ENCODE measurements at regions not wholly inside any gene's neighbourhood (a gene's known extent, or its start where the extent isn't known, plus 50 kb on each side); places are given as distances from the start of the nearest gene placed in this dataset.
"Not testable (repeated sequence)": the region's sequence is repeated elsewhere in the genome, so short reads cannot be mapped to it uniquely, and the experiment has no call there.

GRCh38 chr7:102047-102711 is 90.2 kb upstream of the FAM20C start:
- Mint-ChIP-seq H3K36me3 (ENCODE audit: low read depth) (peaks cover 12% of the 10 kb centered on the region), H3K4me1 (ENCODE audit: low read depth) (peaks cover 52% of the 10 kb centered on the region), H3K9me3 (peaks cover 26% of the 10 kb centered on the region), H3K27me3 (peaks cover 3% of the 10 kb centered on the region), H3K27ac (peak overlapping the region; percentile 87), H3K4me3 (no peak overlapping the region)
- intact Hi-C loops (cut with micrococcal nuclease) = no loop called here

DNA sequence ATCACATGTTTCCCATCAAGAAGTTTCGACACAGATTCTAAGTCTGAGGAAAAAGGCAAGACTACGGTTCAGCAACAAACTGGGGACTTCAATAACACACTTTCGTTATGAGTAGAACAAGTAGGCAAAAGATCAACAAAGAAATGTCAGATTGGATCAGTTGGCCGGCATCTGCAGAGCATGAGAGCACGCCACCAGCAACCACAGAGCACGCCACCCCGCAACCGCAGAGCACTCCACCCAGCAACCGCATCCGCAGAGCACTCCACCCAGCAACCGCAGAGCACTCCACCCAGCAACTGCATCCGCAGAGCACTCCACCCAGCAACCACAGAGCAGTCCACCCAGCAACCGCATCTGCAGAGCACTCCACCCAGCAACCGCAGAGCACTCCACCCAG is 89.7 kb upstream of the FAM20C start:
- Mint-ChIP-seq H3K27me3 (peaks cover 3% of the 10 kb centered on the region), H3K9me3 (peaks cover 26% of the 10 kb centered on the region), H3K4me1 (ENCODE audit: low read depth) (peaks cover 52% of the 10 kb centered on the region), H3K27ac (peak overlapping the region; percentile 87), H3K36me3 (ENCODE audit: low read depth) (peaks cover 12% of the 10 kb centered on the region), H3K4me3 (no peak overlapping the region)
- intact Hi-C loops (cut with micrococcal nuclease) = no loop called here

- peaks cover 62% of the 10 kb centered on the region for H3K4me1 Mint-ChIP-seq (ENCODE audit: low read depth)
- peaks cover 17% of the 10 kb centered on the region for H3K9me3 Mint-ChIP-seq
- H3K27ac Mint-ChIP-seq = peak overlapping the region; percentile 60
- H3K4me3 Mint-ChIP-seq; intact Hi-C loops (cut with micrococcal nuclease); H3K27me3 Mint-ChIP-seq: not testable (repeated sequence)
- peaks cover 12% of the 10 kb centered on the region for H3K36me3 Mint-ChIP-seq (ENCODE audit: low read depth)
Measured at GRCh38 chr7:103981-104380, 88.4 kb upstream of the FAM20C start.

DNA sequence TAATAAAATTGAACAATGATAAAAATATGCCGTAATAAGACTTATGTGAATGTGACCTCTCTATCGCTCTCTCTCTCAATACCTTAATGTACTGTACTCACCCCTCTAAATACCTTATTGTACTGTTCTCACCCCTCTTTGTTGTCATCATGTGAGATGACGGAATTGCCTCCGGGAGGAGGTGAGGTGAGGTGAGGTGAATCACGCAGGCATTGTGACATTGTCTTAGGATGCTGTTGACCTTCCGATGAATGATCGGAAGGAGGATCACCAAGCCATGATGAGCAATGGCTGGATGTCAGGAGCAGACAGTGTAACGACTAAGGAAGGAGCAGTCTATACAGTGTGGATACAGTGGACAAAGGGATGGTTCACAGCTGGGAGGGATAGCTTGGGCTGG is 87.4 kb upstream of the FAM20C start:
- Mint-ChIP-seq H3K27ac (no peak overlapping the region), H3K27me3 (peaks cover 3% of the 10 kb centered on the region)
- intact Hi-C loops (cut with micrococcal nuclease) = no loop called here

GRCh38 chr7:106356-106755 is 86.0 kb upstream of the FAM20C start:
- Mint-ChIP-seq H3K27me3 (peaks cover 4% of the 10 kb centered on the region), H3K4me3 (no peak overlapping the region), H3K9me3 (peaks cover 17% of the 10 kb centered on the region), H3K36me3 (ENCODE audit: low read depth) (peaks cover 12% of the 10 kb centered on the region), H3K27ac (peak overlapping the region; percentile 43), H3K4me1 (ENCODE audit: low read depth) (peaks cover 52% of the 10 kb centered on the region)
- intact Hi-C loops (cut with micrococcal nuclease) = no loop called here

More for the DNA sequence above, 87.4 kb upstream of the FAM20C start:
- Mint-ChIP-seq H3K4me1 (ENCODE audit: low read depth) (peaks cover 56% of the 10 kb centered on the region), H3K36me3 (ENCODE audit: low read depth) (peaks cover 12% of the 10 kb centered on the region), H3K4me3 (no peak overlapping the region), H3K9me3 (peaks cover 17% of the 10 kb centered on the region)

DNA sequence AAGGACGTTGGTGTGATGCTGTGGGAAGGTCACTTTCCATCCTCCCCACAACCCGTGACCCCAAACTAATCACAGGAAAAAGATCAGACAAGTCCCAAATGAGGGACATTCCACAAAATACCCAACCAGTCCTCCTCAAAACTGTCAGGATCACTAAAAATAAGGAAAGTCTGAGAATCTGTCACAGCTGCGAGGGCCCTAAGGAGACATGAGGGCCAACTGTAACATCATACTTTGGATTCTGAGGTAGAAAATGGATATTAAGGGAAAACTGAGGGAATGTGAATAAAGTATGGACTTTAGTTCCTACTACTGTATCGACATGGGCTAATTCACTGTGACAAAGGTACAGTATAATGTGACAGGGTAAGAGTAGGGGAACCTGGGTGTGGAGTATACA is 85.1 kb upstream of the FAM20C start:
- Mint-ChIP-seq H3K27me3 (peaks cover 4% of the 10 kb centered on the region), H3K4me3 (no peak overlapping the region), H3K9me3 (peaks cover 9% of the 10 kb centered on the region), H3K27ac (no peak overlapping the region), H3K36me3 (ENCODE audit: low read depth) (peaks cover 6% of the 10 kb centered on the region), H3K4me1 (ENCODE audit: low read depth) (peaks cover 43% of the 10 kb centered on the region)
- intact Hi-C loops (cut with micrococcal nuclease) = no loop called here

GRCh38 chr7:107907-108306 is 84.5 kb upstream of the FAM20C start:
- Mint-ChIP-seq H3K27ac (no peak overlapping the region), H3K4me3 (no peak overlapping the region), H3K27me3 (peaks cover 4% of the 10 kb centered on the region), H3K36me3 (ENCODE audit: low read depth) (peaks cover under 1% of the 10 kb centered on the region), H3K4me1 (ENCODE audit: low read depth) (peaks cover 41% of the 10 kb centered on the region), H3K9me3 (peaks cover 2% of the 10 kb centered on the region)
- intact Hi-C loops (cut with micrococcal nuclease) = no loop called here

DNA sequence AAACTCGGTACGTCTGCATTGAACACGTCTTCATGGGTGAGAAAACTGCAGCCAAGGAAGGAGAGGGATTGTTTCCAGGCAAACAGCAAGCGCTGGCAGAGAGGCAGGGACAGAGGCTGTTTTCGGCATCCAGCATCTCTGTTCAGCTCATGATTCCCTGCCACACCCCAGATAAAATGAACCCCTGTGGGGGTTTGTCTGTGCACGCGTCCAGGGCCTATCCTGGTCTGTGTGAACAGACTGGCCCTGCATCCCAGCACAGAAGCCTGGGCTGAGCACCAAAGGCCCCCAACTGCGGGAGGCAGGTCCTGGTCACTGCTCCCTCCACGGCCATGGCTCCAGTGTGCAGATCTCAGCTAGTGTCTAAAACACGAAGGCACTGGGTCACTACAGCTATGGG is 83.3 kb upstream of the FAM20C start:
- Mint-ChIP-seq H3K4me1 (ENCODE audit: low read depth) (peaks cover 50% of the 10 kb centered on the region), H3K9me3 (peaks cover 2% of the 10 kb centered on the region), H3K36me3 (ENCODE audit: low read depth) (no peaks in the 10 kb centered on the region), H3K27me3 (peaks cover 4% of the 10 kb centered on the region), H3K27ac (no peak overlapping the region), H3K4me3 (no peak overlapping the region)
- intact Hi-C loops (cut with micrococcal nuclease) = no loop called here

DNA sequence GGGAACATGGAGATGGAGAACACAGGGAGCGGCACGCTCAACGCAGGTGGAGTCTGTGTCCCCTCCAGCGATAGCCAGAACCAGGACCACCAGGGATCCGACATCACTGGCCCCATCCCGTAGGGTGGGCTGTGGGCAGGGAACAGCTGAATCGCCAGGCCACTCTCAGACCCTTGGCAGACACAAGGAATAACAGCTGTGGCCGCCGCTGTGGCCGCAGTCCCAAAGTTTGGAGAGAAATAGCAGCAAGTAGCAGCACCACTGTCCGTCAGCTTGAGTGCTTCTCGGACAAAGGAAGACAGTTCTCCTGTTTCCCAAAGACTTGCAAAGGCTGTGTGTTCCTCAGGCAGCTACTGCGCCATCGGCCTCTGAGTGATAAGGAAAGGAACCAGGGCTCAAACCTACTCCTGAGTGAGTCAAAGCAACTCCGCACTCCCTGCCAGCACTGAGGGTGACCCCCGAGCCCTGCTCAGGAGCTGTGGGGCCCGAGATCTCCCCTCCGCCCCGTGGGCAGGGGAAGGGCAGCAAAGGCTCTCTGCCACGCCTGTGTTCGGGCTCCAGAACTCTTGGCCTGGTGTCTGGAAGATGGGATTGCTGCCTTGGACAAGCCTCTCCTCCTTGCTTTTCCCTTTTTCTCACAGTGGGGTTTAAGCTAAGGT is 82.3 kb upstream of the FAM20C start:
- peaks cover 4% of the 10 kb centered on the region for H3K27me3 Mint-ChIP-seq
- H3K4me1 Mint-ChIP-seq (ENCODE audit: low read depth) = peaks cover 50% of the 10 kb centered on the region
- intact Hi-C loops (cut with micrococcal nuclease) = no loop called here
- peaks cover 6% of the 10 kb centered on the region for H3K9me3 Mint-ChIP-seq
- no peak overlapping the region for H3K4me3 Mint-ChIP-seq
- no peak overlapping the region for H3K27ac Mint-ChIP-seq
- no peaks in the 10 kb centered on the region for H3K36me3 Mint-ChIP-seq (ENCODE audit: low read depth)

DNA sequence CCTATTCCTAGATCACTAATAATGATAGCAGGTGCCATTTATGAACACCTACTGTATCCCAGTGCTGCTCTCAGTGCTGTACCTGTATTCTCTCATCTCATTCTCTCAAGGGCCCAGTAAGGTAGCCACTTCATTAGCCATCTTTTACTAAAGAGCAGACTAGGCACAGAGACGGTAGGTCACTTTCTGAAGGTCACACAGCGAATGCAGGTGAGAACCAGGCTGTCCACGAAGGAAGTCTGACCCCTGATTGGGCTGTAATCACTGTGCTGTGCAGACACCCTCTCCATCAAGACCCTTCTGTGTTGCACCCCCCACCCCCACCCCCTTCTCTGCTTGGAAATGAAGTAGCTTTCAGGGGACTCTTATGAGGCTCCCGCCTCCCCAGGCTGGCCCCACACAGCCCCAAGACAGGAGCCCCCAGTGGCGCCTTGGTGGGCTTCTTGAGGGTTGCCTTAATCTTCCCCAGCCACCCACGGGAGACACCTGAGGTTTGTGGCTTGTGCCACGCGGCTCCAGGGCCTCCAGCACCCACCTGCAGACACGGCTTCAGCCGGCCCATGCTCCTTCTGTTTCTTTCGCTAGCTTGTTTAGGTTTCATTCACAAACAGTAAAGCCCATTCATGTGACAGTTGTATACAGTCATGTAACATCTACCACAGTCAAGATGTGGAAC is 81.7 kb upstream of the FAM20C start:
- peak overlapping the region; percentile 14 for H3K27ac Mint-ChIP-seq
- H3K4me1 Mint-ChIP-seq (ENCODE audit: low read depth) = peaks cover 55% of the 10 kb centered on the region
- H3K36me3 Mint-ChIP-seq (ENCODE audit: low read depth) = no peaks in the 10 kb centered on the region
- H3K27me3 Mint-ChIP-seq = peaks cover 4% of the 10 kb centered on the region
- no peak overlapping the region for H3K4me3 Mint-ChIP-seq
- H3K9me3 Mint-ChIP-seq = peaks cover 6% of the 10 kb centered on the region
- intact Hi-C loops (cut with micrococcal nuclease) = no loop called here

GRCh38 chr7:111591-111990 is 80.8 kb upstream of the FAM20C start:
- Mint-ChIP-seq H3K27me3 (peaks cover 4% of the 10 kb centered on the region), H3K27ac (no peak overlapping the region), H3K4me1 (ENCODE audit: low read depth) (peaks cover 61% of the 10 kb centered on the region), H3K9me3 (peaks cover 6% of the 10 kb centered on the region), H3K4me3 (no peak overlapping the region), H3K36me3 (ENCODE audit: low read depth) (no peaks in the 10 kb centered on the region)
- intact Hi-C loops (cut with micrococcal nuclease) = no loop called here

DNA sequence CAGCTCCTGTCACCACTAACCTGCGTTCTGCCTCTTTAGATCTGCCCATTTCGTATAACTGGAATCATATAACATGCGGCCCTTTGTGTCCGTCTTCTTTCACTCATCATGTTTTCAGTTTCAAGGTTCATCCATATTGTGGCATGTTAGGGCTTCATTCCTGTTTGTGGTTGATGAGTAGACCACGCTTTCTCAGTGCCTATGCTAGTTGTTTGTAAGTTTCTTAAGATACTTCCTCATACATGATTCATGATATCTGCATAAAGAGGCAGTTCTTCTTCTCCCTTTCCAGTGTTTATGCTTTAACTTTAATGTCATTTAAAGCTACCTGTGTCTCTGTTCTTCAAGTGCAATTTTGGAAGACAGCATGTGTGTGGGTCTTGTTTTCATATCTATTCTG is 79.5 kb upstream of the FAM20C start:
- Mint-ChIP-seq H3K4me1 (ENCODE audit: low read depth) (peaks cover 68% of the 10 kb centered on the region), H3K27me3 (peaks cover 3% of the 10 kb centered on the region), H3K4me3 (peak overlapping the region; percentile 48), H3K9me3 (peaks cover 6% of the 10 kb centered on the region), H3K27ac (peak overlapping the region; percentile 87), H3K36me3 (ENCODE audit: low read depth) (no peaks in the 10 kb centered on the region)
- intact Hi-C loops (cut with micrococcal nuclease) = no loop called here

DNA sequence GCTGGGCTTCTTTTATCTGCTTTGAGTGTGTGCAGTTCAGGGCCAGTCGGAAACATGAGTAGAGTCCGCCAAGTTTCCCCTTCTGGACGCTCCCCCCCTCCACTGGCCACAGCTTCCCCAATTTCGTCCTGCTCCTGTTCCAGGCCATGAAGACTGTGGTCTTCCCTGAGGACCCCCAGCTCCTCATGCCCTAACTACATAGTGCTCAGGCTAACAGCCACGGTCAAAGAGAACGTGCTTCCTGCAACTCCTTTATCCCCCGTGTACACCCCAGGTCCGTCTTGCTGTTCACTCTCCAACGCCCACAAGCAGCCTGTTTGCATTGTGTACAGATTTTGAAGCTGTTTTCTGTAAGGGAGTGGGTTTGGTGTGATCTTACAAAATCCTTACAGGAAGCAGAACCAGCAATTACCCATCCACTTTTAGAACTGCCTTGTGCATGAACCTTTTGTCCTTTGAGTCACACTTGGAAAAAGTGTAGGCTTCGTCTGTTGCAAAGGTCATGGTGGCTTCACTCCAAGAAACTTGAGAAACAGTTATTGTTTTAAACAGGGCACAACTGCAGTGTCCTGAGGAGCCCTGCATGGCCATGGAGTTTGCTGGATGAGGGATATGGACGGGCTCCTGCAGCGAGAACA is 77.0 kb upstream of the FAM20C start:
- Mint-ChIP-seq H3K27me3 (peaks cover 3% of the 10 kb centered on the region), H3K27ac (peak overlapping the region; percentile 87), H3K4me1 (ENCODE audit: low read depth) (peaks cover 82% of the 10 kb centered on the region), H3K4me3 (peak overlapping the region; percentile 53), H3K9me3 (peaks cover 6% of the 10 kb centered on the region), H3K36me3 (ENCODE audit: low read depth) (no peaks in the 10 kb centered on the region)
- intact Hi-C loops (cut with micrococcal nuclease) = loop anchor here (5.0 kb wide), 1 partner anchor 37 kb away; no protein-coding TSS in a partner anchor
